Posterior cingulate gyrus (tissue), 11 donors: ENCODE measurements at regions not wholly inside any gene's neighbourhood (a gene's known extent, or its start where the extent isn't known, plus 50 kb on each side); places are given as distances from the start of the nearest gene placed in this dataset.

Source experiments
- DNase-seq, 10 donors: peaks; one replicate each; pipeline versions ENCODE4 v3.0.0 to v3.0.0-alpha.2; 2020 to 2021; ENCODE audit warnings: mixed read lengths in 3 of 10
- intact Hi-C: fragments of 100-400 bp; cut with DNase I; formaldehyde crosslinking; loops from one replicate; pipeline ENCODE4 v1.15.1; 2023

GRCh38 chr2:16138811-16139662, 198.7 kb downstream of the MYCN start:
- intact Hi-C loops = no loop called here
- DNase-seq = no peak

- no peak for DNase-seq
- intact Hi-C loops = no loop called here
Observed at GRCh38 chr2:16137080-16137755, 196.9 kb downstream of the MYCN start.

GRCh38 chr2:16136461-16137035, 196.2 kb downstream of the MYCN start:
- intact Hi-C loops = no loop called here
- DNase-seq = no peak

GRCh38 chr2:16135913-16136310, 195.6 kb downstream of the MYCN start:
- no peak for DNase-seq
- intact Hi-C loops = no loop called here

- intact Hi-C loops = no loop called here
- no peak for DNase-seq
Observed at GRCh38 chr2:16135196-16135912, 195.0 kb downstream of the MYCN start.

GRCh38 chr2:16134436-16135165, 194.3 kb downstream of the MYCN start:
- intact Hi-C loops = no loop called here
- no peak for DNase-seq

GRCh38 chr2:16130906-16131400, 190.6 kb downstream of the MYCN start:
- intact Hi-C loops = no loop called here
- DNase-seq = no peak

- intact Hi-C loops = no loop called here
- no peak for DNase-seq
Observed at GRCh38 chr2:16130541-16130880, 190.2 kb downstream of the MYCN start.

GRCh38 chr2:16129716-16130540, 189.6 kb downstream of the MYCN start:
- DNase-seq = no peak
- intact Hi-C loops = no loop called here

- no peak for DNase-seq
- intact Hi-C loops = no loop called here
Observed at GRCh38 chr2:16128746-16129610, 188.6 kb downstream of the MYCN start.

- intact Hi-C loops = no loop called here
- no peak for DNase-seq
Observed at GRCh38 chr2:16127958-16128357, 187.6 kb downstream of the MYCN start.

GRCh38 chr2:16127276-16127940, 187.1 kb downstream of the MYCN start:
- no peak for DNase-seq
- intact Hi-C loops = no loop called here

GRCh38 chr2:16126517-16127275, 186.3 kb downstream of the MYCN start:
- intact Hi-C loops = no loop called here
- no peak for DNase-seq

- intact Hi-C loops = no loop called here
- DNase-seq = no peak
Observed at GRCh38 chr2:16125614-16126516, 185.5 kb downstream of the MYCN start.

- no peak for DNase-seq
Observed at GRCh38 chr2:16124881-16125613, 184.7 kb downstream of the MYCN start.

More at GRCh38 chr2:16124881-16125613, 184.7 kb downstream of the MYCN start:
- intact Hi-C loops = no loop called here
